Testis (tissue), 2 donors: ENCODE measurements at regions not wholly inside any gene's neighbourhood (a gene's known extent, or its start where the extent isn't known, plus 50 kb on each side); places are given as distances from the start of the nearest gene placed in this dataset.

Experiments
- CTCF ChIP-seq, 3 experiments: fragments of 450-650 bp in 2 of 3; fragments of 200-600 bp in 1 of 3; sonication (generic) in 1 of 3; IDR thresholded peaks; one replicate each; pipeline ENCODE4 v1.5.1; 2016 to 2019; ENCODE audit warnings: antibody characterized with exemption in 3 of 3, mild to moderate bottlenecking in 2 of 3, moderate library complexity in 1 of 3
- POLR2A ChIP-seq: fragments of 450-650 bp; IDR thresholded peaks from one replicate; pipeline ENCODE4 v1.6.1; 2017; ENCODE audit warnings: antibody characterized with exemption, mild to moderate bottlenecking, moderate library complexity

GRCh38 chr14:50036637-50037036 is 79.7 kb downstream of the VCPKMT start:
- TF ChIP-seq CTCF (IDR thresholded peaks at IDR 0.05): no peak
- TF ChIP-seq POLR2A: no peak
